NB4 (cell line): ENCODE measurements at regions not wholly inside any gene's neighbourhood (a gene's known extent, or its start where the extent isn't known, plus 50 kb on each side); places are given as distances from the start of the nearest gene placed in this dataset.

Experiments
- POLR2A ChIP-seq: IDR thresholded peaks from 2 replicates; pipeline ENCODE4 v1.6.1; 2011; ENCODE audit warnings: mild to moderate bottlenecking; ENCODE audit not compliant: insufficient read length; ENCODE audit errors: extremely low read depth
- TF ChIP-seq, protein P1 (sequence below): IDR thresholded peaks from one replicate; pipeline ENCODE4 v1.5.1; 2012; ENCODE audit warnings: low read depth, low read length
- TF ChIP-seq, protein P2 (sequence below): IDR thresholded peaks from 2 replicates; pipeline ENCODE4 v1.6.1; 2011; ENCODE audit warnings: low read depth, low read length

DNA sequence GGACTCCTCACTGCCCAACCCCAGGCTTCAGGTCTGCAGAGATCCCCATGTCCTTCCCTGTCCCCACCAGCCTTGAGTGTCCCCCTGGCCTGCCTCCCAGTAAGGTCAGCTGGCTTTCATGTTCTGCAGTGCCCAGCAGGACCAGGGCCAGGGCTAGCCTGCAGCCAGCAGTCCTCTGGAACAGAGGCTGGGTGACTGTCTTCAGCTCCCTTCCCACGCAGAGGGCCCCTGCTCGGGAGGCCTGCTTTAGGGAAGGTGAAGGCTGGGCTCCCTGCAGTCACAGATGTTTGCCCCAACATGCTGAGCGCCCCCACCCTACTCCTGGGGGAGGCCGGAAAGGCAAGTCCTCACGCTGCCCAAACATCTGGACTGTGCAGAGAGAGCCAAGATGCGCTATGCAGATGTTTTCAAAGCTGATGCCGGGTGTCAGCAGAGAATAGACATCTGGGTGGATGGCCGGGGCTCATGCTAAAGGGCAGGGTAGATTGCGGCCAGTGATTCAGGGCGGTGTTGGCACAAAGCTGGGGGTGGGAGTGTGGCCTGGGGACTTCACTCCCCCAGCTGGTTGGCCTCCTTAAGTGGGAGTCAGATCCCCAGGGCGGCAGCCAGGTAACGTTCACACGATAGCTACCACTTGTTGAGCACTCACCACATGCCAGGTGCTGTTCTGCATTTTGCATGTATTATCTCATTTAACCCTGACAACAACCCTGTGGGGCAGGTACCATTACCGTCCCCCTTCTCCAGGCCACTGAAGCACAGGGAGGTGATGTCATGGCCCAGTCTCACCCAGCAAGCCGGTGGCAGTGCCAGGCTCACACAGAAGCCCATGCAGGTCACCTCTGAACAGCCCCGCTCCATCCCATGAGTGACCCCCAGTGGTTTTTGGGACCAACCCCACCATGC, 71.2 kb upstream of the COL13A1 start:
- TF ChIP-seq POLR2A = no peak
- TF ChIP-seq, protein P1, sequence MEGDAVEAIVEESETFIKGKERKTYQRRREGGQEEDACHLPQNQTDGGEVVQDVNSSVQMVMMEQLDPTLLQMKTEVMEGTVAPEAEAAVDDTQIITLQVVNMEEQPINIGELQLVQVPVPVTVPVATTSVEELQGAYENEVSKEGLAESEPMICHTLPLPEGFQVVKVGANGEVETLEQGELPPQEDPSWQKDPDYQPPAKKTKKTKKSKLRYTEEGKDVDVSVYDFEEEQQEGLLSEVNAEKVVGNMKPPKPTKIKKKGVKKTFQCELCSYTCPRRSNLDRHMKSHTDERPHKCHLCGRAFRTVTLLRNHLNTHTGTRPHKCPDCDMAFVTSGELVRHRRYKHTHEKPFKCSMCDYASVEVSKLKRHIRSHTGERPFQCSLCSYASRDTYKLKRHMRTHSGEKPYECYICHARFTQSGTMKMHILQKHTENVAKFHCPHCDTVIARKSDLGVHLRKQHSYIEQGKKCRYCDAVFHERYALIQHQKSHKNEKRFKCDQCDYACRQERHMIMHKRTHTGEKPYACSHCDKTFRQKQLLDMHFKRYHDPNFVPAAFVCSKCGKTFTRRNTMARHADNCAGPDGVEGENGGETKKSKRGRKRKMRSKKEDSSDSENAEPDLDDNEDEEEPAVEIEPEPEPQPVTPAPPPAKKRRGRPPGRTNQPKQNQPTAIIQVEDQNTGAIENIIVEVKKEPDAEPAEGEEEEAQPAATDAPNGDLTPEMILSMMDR = no peak
- TF ChIP-seq, protein P2, sequence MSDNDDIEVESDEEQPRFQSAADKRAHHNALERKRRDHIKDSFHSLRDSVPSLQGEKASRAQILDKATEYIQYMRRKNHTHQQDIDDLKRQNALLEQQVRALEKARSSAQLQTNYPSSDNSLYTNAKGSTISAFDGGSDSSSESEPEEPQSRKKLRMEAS = no peak
